OCI-LY3 (cell line): ENCODE measurements at regions not wholly inside any gene's neighbourhood (a gene's known extent, or its start where the extent isn't known, plus 50 kb on each side); places are given as distances from the start of the nearest gene placed in this dataset.

Experiments
- EZH2phosphoT487 ChIP-seq: fragments of 200-600 bp; shearing (Covaris generic); IDR thresholded peaks from 2 replicates; pipeline ENCODE4 v1.6.1; 2018; ENCODE audit warnings: antibody characterized with exemption, mixed run types, low read depth
- TF ChIP-seq, protein P1 (sequence below): fragments of 200-600, 300-600 bp; sonication (generic); IDR thresholded peaks from 2 replicates; pipeline ENCODE4 v1.5.1; 2014; ENCODE audit warnings: antibody characterized with exemption, low read length, low read depth

DNA sequence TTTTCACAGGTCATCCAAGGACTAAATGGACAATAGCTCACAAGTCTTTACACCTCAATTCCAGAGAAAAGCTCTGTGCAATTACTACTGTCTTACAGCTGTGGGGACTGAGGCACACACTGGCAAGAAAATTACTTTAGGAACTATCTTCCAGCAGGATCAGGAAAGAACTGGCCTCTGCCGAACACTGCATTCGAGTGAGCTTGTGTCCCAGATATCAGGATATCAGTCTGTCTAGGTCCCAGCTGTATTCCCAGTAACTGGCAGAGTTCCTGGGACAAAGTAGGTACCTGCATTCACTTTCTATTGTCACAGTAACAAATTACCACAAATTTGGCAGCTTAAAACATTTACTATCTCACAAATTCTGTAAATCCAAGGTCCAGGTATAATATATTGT, 183.7 kb downstream of the IRS1 start:
- TF ChIP-seq, protein P1, sequence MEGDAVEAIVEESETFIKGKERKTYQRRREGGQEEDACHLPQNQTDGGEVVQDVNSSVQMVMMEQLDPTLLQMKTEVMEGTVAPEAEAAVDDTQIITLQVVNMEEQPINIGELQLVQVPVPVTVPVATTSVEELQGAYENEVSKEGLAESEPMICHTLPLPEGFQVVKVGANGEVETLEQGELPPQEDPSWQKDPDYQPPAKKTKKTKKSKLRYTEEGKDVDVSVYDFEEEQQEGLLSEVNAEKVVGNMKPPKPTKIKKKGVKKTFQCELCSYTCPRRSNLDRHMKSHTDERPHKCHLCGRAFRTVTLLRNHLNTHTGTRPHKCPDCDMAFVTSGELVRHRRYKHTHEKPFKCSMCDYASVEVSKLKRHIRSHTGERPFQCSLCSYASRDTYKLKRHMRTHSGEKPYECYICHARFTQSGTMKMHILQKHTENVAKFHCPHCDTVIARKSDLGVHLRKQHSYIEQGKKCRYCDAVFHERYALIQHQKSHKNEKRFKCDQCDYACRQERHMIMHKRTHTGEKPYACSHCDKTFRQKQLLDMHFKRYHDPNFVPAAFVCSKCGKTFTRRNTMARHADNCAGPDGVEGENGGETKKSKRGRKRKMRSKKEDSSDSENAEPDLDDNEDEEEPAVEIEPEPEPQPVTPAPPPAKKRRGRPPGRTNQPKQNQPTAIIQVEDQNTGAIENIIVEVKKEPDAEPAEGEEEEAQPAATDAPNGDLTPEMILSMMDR: no peak
- TF ChIP-seq EZH2phosphoT487: no peak
